GM20000 (cell line): ENCODE measurements at regions not wholly inside any gene's neighbourhood (a gene's known extent, or its start where the extent isn't known, plus 50 kb on each side); places are given as distances from the start of the nearest gene placed in this dataset.

ENCODE experiments used
- DNase-seq: peaks from one replicate; pipeline ENCODE4 v3.0.0; 2012; ENCODE audit warnings: low spot score
- CTCF ChIP-seq: IDR thresholded peaks from 2 replicates; pipeline ENCODE4 v1.5.1; 2012; ENCODE audit warnings: mild to moderate bottlenecking, control low read depth; ENCODE audit errors: extremely low read depth, missing control alignments

DNA sequence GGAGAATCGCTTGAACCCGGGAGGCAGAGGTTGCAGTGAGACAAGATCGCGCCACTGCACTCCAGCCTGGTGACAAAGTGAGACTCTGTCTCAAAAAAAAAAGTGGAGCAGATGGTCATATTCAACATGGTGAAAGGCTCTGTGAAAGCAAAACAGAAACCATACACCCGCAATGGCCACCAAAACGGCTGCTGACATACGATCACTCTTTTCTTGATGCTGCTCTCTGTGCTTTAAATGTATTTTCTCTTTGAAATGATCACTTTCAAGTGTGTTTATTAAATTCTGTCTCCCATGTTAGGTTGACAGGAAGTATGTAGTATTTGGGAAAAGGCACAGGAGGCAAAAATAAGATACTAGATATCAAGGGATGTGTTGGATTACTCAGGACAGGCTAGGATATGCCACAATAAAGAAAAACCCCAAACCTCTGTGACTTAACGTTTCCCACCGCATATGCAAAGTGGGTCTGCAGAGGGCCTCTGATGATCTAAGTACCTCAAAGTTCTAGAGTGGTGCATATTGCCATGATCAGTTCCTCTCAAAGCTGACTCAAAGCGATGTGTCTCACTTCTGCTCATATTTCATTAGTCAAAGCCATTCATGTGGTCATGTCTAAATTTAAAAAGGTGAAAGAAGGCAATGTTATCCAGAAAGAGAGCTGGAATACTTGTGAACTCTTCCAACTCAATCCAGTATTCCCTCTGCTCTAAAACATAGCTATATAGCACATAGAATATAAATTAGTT, 155.1 kb upstream of the SOX4 start:
- TF ChIP-seq CTCF, result no peak
- peak; percentile 85 for DNase-seq

DNA sequence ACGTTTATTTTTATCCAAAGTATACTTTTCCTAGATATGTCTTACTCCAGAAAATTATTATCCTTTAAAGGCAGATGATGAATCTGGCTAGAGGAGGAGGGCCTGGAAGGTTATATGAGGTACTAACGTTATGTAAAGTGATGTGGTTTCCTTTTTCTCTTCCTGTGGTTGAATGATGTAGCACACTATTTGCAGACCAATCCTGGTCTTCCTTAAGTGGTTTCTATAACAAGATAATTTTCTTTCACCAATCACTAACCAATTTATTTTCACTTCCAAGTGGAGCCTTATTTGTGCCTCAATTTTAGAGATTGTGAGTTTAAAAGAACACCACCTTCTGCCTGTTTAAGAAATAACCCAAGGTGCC, 154.6 kb upstream of the SOX4 start:
- TF ChIP-seq CTCF, result no peak
- DNase-seq, result peak; percentile 37

- no peak for DNase-seq
- no peak for TF ChIP-seq CTCF
Observed at GRCh38 chr6:21441386-21441785, 152.2 kb upstream of the SOX4 start.

- TF ChIP-seq CTCF, result no peak
- DNase-seq, result no peak
Observed at GRCh38 chr6:21442874-21443273, 150.7 kb upstream of the SOX4 start.

DNA sequence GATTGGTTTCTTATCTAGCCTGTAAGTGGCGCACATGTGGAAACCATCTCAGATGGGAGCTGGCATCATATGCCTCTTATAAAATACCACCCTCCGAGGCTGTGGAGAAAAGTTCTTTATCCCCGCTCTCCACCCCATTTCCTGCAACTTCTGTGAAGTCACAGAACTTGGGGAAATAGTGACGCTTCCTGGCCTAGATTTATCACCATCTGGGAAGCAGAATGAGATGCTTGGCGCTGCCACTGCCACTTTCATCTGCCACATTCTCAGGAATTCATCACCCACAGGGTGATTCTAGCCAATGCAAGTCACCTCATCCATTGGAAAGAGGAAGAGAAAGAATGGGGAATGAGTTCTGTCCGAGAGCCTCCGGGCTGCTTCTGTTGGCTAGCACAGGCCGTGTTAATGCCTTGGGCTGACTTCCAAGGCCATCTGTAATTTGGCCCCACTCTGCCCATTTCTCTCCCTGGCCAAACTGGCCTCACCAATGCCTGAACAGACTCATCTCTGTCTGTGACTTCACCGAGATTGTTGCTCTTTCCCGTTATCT, 148.8 kb upstream of the SOX4 start:
- TF ChIP-seq CTCF, result no peak
- no peak for DNase-seq

- DNase-seq, result no peak
- TF ChIP-seq CTCF, result no peak
Observed at GRCh38 chr6:21447987-21448386, 145.6 kb upstream of the SOX4 start.

DNA sequence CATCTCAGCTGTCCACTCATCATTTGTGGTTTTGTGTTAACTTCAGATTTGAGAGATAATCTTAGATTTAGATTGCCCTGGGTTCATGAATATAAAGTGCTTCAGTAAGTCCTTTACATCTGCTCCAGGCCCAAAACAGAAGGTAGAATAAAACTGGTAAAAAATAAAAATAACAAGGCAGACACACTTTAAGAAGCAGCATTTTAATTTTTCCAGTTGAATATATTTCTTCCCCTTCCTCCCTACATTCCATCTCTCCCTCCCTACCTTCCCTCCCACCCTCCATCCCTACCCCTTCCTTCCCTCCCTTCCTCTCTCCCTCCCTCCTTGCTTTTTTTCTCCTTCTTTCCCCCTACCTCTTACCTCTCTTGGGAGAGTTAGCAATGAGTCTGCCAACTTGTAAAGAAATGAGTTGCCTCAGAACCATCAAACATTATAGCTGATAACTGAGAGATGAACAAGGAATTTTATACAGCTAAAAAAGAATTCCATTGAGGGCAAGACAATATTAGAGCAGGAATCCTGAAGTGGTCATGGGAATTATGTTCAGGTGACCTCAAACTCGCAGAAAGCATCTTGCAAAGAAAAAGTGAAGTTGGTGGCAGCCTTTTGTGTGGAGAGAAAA, 145.0 kb upstream of the SOX4 start:
- no peak for DNase-seq
- TF ChIP-seq CTCF, result no peak
